ENCODE measurements at regions not wholly inside any gene's neighbourhood (a gene's known extent, or its start where the extent isn't known, plus 50 kb on each side); places are given as distances from the start of the nearest gene placed in this dataset.
"Not testable (repeated sequence)": the region's sequence is repeated elsewhere in the genome, so short reads cannot be mapped to it uniquely, and the experiment has no call there.

DNA sequence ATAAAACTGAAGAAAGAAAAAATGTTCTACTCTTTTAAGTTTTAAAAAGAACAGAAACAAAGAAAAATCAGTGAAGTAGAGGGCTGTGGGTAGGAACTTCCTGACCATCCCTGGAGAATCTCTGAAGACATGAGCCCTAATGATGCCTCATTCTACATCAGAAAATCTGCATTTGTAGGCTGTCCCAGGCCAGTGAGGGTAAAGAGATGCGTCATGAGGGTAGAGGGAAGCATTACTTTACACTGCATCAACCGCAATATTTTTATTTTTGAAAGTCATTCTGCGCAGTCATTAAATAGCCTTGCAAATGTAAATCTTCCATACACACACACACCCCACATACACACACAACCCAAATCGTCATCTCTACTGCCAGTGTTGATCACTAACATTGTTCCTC is 82.1 kb upstream of the CABCOCO1 start:
- DNase-seq (ENCODE audit: low spot score): no peak
- in situ Hi-C loops (cut with MboI; ENCODE audit: low pct_unique_long_range_greater_than_20kb, low sequenced_read_pairs, unreplicated experiment): no loop called here
- TF ChIP-seq, protein P1, sequence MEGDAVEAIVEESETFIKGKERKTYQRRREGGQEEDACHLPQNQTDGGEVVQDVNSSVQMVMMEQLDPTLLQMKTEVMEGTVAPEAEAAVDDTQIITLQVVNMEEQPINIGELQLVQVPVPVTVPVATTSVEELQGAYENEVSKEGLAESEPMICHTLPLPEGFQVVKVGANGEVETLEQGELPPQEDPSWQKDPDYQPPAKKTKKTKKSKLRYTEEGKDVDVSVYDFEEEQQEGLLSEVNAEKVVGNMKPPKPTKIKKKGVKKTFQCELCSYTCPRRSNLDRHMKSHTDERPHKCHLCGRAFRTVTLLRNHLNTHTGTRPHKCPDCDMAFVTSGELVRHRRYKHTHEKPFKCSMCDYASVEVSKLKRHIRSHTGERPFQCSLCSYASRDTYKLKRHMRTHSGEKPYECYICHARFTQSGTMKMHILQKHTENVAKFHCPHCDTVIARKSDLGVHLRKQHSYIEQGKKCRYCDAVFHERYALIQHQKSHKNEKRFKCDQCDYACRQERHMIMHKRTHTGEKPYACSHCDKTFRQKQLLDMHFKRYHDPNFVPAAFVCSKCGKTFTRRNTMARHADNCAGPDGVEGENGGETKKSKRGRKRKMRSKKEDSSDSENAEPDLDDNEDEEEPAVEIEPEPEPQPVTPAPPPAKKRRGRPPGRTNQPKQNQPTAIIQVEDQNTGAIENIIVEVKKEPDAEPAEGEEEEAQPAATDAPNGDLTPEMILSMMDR (IDR thresholded peaks at IDR 0.05; ENCODE audit: extremely low read depth, insufficient read depth, missing control alignments): no peak

DNA sequence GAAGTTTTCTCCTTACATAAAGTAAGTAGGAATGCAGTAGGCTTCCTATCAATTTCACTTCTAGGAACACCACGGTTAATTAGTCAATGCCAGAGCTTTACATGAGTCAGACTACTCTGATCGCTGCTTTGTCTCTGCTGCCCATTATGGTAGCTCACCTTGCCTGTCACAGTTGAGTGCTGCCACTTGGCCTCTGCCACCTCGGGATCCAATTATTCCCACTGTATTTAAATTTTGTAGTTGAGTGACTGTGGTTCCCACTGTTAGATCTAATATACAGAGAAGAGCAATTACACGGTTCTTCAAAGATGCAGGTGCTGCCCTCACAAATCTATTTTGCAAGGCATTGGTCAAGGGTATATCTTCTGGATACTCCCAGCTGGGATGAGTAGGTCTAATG is 92.5 kb upstream of the CABCOCO1 start:
- in situ Hi-C loops (cut with MboI; ENCODE audit: low pct_unique_long_range_greater_than_20kb, low sequenced_read_pairs, unreplicated experiment); DNase-seq (ENCODE audit: low spot score): not testable (repeated sequence)

DNA sequence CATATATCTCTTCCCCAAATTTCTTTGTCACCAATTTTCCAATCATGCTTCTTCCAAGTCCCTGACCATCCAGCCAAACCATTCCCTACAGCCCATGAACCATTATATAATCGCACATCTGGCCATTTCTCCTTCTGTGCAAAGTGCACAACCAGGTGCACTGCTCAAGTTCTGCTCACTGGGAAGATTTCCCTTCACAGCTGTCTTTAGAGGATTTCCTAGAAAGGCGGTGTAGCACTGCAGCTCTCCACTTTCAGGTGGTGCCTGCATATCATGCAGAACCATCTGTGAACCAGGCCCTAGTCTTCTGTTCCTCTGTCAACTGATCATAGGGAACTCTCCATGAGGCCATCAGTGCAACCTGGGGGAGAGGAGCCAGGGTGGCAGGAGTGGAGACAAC is 95.0 kb upstream of the CABCOCO1 start:
- in situ Hi-C loops (cut with MboI; ENCODE audit: low pct_unique_long_range_greater_than_20kb, low sequenced_read_pairs, unreplicated experiment): no loop called here
- DNase-seq (ENCODE audit: low spot score): no peak
- TF ChIP-seq, protein P1 (IDR thresholded peaks at IDR 0.05; ENCODE audit: extremely low read depth, insufficient read depth, missing control alignments): no peak

DNA sequence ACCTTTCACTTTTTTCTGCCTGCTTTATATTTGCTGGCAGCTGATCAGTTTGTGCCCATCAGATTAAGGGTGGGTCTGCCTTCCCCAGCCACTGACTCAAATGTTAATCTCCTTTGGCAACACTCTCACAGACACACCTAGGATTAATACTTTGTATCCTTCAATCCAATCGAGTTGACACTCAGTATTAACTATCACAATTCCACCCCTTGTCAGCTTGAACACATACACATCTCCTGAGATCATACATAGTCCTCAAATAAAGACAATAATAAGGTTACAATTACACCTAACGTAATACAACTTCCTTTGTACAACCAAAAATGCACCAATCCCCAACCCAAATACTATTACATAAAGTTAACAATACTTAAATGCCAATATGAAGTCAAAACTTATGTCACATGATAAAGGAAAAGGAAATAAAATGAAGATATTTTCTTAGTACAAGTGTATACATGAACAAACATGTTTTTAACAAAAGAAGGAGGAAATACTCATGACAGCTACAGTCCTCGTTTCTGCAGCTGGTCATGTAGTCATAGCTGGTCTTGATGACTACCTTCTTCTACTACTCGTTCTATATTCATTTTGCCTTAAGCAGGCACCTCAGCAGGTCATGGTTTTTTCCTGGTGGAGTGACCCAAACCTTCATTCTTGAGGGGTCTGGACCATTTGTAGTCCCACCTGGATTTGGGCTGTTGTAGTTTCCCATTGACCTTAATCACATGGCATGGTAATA is 96.7 kb upstream of the CABCOCO1 start:
- in situ Hi-C loops (cut with MboI; ENCODE audit: low pct_unique_long_range_greater_than_20kb, low sequenced_read_pairs, unreplicated experiment): no loop called here
- no peak for DNase-seq (ENCODE audit: low spot score)
- TF ChIP-seq, protein P1 (IDR thresholded peaks at IDR 0.05; ENCODE audit: extremely low read depth, insufficient read depth, missing control alignments): no peak

DNA sequence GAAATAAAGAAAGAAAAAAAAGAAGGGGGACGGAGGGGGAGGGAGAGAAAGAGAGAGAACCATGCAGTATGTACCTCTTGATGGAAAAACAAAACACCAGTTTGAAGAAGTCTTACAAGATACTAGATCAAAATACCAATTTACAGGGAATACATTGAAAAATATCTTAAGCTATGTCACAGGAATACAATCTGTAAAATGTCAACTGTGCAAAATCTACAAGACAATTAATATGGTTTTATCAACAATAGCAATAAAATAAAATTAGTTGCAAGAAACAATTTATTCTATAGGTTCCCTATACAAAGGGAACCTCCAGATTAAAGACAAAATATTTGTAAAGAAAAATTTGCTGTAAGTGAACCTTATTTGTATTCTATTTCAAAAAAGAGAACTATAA is 98.3 kb upstream of the CABCOCO1 start:
- in situ Hi-C loops (cut with MboI; ENCODE audit: low pct_unique_long_range_greater_than_20kb, low sequenced_read_pairs, unreplicated experiment): no loop called here
- TF ChIP-seq, protein P1 (IDR thresholded peaks at IDR 0.05; ENCODE audit: extremely low read depth, insufficient read depth, missing control alignments): no peak

DNA sequence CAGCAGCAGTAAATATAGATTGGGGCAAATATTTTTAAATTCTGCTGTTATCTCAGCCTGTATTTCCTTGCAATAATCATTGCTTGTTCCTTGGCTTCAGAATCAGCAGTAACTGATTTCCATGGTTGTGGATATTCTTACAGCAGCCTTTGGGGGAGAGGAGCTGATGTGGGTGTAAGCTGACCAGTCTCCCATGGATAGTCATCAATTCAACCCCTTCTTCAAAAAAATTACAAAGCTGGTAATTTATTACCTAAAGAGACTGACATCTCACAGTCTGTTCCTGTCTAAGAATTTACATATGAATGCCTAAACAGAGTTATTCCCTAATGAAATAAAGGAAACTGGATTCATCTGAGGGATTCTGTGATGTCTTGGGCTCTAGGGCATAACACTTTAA is 103.1 kb upstream of the CABCOCO1 start:
- TF ChIP-seq, protein P1 (IDR thresholded peaks at IDR 0.05; ENCODE audit: extremely low read depth, insufficient read depth, missing control alignments): no peak
- DNase-seq (ENCODE audit: low spot score): no peak
- in situ Hi-C loops (cut with MboI; ENCODE audit: low pct_unique_long_range_greater_than_20kb, low sequenced_read_pairs, unreplicated experiment): no loop called here

More for the DNA sequence above, 98.3 kb upstream of the CABCOCO1 start:
- DNase-seq (ENCODE audit: low spot score): no peak

DNA sequence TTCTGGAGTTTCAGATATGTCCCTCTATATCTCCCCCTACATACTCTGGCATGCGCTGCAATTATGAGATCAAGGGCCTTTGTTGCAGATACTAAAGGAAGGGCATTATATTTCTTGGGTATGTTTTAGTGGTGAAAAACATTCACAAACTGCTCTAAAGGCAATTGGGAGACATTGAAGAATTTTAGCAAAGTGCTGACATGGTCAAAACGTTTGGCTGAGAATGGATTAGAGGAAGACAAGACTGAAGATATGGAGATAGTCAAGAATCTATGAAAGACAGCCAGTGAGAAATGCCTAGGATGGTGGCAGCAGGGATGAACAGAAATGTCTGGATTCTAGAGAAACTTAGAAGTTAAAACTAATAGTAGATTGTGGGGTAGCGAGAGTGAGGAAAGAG is 104.5 kb upstream of the CABCOCO1 start:
- TF ChIP-seq, protein P1 (IDR thresholded peaks at IDR 0.05; ENCODE audit: extremely low read depth, insufficient read depth, missing control alignments): no peak
- in situ Hi-C loops (cut with MboI; ENCODE audit: low pct_unique_long_range_greater_than_20kb, low sequenced_read_pairs, unreplicated experiment): no loop called here
- no peak for DNase-seq (ENCODE audit: low spot score)
